Tibial nerve (tissue), 4 donors: ENCODE measurements at regions not wholly inside any gene's neighbourhood (a gene's known extent, or its start where the extent isn't known, plus 50 kb on each side); places are given as distances from the start of the nearest gene placed in this dataset.
"Not testable (repeated sequence)": the region's sequence is repeated elsewhere in the genome, so short reads cannot be mapped to it uniquely, and the experiment has no call there.

Source experiments
- EP300 ChIP-seq, 2 donors: sonication (generic); formaldehyde crosslinking; IDR thresholded peaks; one replicate each; pipeline ENCODE4 v1.6.1; 2017; ENCODE audit warnings: antibody characterized with exemption in 2 of 2, mild to moderate bottlenecking in 1 of 2
- POLR2A ChIP-seq, 2 donors: fragments of 450-650 bp; IDR thresholded peaks; one replicate each; pipeline ENCODE4 v1.6.1; 2017; ENCODE audit warnings: antibody characterized with exemption in 2 of 2, mild to moderate bottlenecking in 2 of 2, moderate library complexity in 2 of 2
- TF ChIP-seq, protein P1 (sequence below), 5 experiments: fragments of 200-600 bp in 3 of 5; fragments of 450-650 bp in 2 of 5; sonication (generic) in 3 of 5; IDR thresholded peaks; one replicate each; pipeline ENCODE4 v1.5.1; 2016 to 2019; ENCODE audit warnings: antibody characterized with exemption in 5 of 5, mild to moderate bottlenecking in 3 of 5, moderate library complexity in 2 of 5

DNA sequence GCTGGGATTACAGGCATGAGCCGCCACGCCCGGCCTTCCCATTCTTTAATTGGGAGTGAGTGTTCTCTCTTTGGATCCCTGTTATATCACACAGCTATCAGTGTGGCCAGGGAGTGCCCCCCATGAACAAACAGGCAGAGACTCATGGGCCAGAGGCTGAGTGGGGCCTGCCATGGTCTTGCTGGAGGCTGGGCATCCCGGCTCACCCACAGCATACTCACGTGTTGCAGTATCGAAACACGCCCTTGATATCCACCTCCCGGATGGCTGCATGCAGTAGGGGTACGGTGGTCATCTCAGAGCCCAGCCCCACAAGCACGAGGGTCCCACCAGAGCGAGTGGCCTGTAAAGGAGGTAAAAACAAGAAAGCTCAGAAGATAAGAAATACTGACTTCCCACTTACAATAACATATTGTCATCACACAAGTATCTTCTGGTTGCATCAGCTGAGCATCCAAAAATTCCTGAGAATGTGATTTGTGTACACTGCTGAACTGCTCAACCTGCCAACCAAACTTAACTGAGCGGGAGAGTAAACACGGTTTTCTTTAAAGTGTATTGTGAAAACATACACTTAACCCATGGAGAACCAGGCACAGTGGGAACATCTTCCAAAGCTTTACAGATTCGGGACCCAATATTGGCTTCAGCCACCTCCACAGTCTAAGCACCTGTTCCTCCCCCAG, 92.0 kb downstream of the TRIM69 start:
- TF ChIP-seq, protein P1, sequence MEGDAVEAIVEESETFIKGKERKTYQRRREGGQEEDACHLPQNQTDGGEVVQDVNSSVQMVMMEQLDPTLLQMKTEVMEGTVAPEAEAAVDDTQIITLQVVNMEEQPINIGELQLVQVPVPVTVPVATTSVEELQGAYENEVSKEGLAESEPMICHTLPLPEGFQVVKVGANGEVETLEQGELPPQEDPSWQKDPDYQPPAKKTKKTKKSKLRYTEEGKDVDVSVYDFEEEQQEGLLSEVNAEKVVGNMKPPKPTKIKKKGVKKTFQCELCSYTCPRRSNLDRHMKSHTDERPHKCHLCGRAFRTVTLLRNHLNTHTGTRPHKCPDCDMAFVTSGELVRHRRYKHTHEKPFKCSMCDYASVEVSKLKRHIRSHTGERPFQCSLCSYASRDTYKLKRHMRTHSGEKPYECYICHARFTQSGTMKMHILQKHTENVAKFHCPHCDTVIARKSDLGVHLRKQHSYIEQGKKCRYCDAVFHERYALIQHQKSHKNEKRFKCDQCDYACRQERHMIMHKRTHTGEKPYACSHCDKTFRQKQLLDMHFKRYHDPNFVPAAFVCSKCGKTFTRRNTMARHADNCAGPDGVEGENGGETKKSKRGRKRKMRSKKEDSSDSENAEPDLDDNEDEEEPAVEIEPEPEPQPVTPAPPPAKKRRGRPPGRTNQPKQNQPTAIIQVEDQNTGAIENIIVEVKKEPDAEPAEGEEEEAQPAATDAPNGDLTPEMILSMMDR (IDR thresholded peaks at IDR 0.05), result not testable (repeated sequence)
- TF ChIP-seq POLR2A, EP300 (IDR thresholded peaks at IDR 0.05): not testable (repeated sequence)
